ENCODE measurements at regions not wholly inside any gene's neighbourhood (a gene's known extent, or its start where the extent isn't known, plus 50 kb on each side); places are given as distances from the start of the nearest gene placed in this dataset.

DNA sequence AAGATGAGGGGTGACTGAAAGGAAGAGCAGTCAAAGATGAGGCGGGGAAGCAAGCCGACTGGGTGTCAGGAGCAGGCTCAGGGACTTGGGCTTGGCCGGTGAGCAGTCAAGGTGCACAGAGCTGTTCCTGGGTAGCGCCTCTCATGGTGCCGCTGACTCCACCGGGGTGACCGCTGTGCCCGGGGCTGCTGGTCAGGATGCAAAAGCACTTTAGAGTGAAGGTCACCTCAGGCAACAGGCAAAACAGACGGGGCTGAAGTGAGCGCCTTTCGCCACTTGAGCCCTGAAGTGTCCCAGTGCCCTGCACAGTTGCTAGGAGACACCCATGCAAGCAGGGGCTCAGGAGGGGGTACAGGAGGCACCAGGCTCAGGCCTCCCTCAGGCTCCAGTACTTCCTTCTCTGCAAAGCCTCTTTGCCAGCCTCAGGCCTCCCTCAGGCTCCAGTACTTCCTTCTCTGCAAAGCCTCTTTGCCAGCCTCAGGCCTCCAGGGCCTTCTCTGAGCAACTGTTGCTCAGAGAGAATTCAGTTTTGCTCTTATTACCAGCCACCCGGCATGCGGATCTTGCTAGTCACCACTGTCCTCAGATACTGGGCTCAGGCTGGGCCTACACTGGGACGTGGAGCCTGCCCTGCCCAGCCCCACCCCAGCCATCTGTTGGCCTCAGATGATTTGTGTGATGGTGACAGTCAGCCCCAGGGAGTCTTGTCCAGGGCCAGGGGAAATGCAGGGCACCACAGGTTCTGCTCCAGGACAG, 99.7 kb upstream of the IRF2BP2 start:
- no peak for DNase-seq (ENCODE audit: low spot score)
- TF ChIP-seq, protein P1, sequence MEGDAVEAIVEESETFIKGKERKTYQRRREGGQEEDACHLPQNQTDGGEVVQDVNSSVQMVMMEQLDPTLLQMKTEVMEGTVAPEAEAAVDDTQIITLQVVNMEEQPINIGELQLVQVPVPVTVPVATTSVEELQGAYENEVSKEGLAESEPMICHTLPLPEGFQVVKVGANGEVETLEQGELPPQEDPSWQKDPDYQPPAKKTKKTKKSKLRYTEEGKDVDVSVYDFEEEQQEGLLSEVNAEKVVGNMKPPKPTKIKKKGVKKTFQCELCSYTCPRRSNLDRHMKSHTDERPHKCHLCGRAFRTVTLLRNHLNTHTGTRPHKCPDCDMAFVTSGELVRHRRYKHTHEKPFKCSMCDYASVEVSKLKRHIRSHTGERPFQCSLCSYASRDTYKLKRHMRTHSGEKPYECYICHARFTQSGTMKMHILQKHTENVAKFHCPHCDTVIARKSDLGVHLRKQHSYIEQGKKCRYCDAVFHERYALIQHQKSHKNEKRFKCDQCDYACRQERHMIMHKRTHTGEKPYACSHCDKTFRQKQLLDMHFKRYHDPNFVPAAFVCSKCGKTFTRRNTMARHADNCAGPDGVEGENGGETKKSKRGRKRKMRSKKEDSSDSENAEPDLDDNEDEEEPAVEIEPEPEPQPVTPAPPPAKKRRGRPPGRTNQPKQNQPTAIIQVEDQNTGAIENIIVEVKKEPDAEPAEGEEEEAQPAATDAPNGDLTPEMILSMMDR (IDR thresholded peaks at IDR 0.05; ENCODE audit: extremely low read depth, missing control alignments) = no peak

- TF ChIP-seq, protein P1 (IDR thresholded peaks at IDR 0.05; ENCODE audit: extremely low read depth, missing control alignments) = no peak
- DNase-seq (ENCODE audit: low spot score) = no peak
Measured at GRCh38 chr1:234708700-234709395, 98.9 kb upstream of the IRF2BP2 start.

GRCh38 chr1:234707641-234708040, 97.7 kb upstream of the IRF2BP2 start:
- TF ChIP-seq, protein P1 (IDR thresholded peaks at IDR 0.05; ENCODE audit: extremely low read depth, missing control alignments) = no peak
- DNase-seq (ENCODE audit: low spot score) = no peak

DNA sequence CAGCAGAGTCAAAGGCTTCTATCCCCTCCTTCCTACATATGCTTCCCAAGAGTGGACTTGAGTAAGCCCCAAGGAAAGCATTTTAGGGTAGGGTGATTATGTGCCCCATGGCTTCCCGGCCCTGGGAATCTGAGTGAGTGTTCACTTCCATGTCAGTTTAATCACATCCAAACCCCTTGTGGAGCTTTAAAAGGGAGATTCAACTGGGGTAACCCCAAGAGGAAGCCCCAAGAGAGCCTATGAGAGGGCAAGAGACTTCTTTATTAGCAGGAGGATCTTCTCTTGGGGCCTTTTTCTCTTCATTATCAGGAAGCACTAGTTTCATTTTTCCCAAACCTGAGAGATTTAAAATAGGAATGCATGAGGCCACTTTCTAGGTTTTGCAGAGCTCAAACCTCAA, 97.0 kb upstream of the IRF2BP2 start:
- TF ChIP-seq, protein P1 (IDR thresholded peaks at IDR 0.05; ENCODE audit: extremely low read depth, missing control alignments) = no peak
- DNase-seq (ENCODE audit: low spot score) = no peak

GRCh38 chr1:234706199-234706598, 96.2 kb upstream of the IRF2BP2 start:
- TF ChIP-seq, protein P1 (IDR thresholded peaks at IDR 0.05; ENCODE audit: extremely low read depth, missing control alignments) = no peak
- no peak for DNase-seq (ENCODE audit: low spot score)

DNA sequence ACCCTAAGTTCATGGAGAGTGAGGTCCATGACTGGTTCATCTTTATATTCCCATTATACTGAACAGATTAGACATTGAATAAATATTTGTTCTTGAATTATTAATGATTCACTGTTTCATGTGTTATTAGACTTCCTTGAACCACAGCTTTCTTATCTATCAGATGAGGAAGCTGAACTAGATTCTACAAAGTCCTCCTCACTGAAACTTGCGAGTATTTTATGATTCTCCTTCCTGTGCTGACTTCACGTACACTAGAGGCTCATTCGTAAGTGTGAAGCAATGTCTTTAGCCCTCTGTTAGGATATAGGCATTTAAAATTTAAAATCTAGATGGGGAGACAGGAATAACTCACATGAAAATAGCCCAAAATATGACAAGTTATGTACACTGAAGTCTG, 95.6 kb upstream of the IRF2BP2 start:
- TF ChIP-seq, protein P1 (IDR thresholded peaks at IDR 0.05; ENCODE audit: extremely low read depth, missing control alignments) = no peak
- DNase-seq (ENCODE audit: low spot score) = no peak

DNA sequence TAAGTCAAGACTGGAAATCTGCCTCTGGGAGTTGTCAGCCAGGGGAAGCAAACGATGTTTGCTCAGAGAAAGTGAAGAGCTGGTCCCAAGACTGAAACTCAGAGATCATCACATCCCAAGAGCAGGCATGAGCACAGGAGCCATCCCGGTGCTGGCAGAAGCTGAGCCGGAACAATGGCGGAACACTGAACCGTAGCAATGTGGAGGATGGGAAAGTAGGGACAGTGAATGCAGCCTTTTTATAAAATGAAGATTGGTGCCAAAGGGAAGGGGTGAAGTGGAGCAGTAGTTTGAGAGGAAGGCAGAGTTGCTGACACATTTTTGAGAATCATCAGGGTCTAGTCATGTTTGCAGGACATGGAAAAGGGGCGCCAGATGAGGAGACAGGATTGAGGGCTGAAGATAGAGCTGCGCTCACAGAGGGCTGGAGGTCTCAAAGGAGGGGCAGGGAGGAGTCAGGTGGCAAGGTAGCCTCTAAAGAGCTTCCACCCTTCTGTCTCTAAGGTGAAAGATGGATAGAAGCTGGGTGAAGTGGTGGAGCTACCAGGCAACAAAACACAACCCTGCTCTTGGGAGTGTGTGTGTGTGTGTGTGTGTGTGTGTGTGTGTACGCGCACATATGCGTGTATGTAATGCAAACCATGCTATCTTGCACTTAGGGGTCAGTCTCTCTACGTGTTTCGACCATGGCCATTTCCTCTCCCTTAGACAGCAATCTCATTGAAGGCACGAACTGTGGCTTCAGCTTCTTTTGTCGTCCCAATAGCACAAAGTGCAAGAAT, 94.3 kb upstream of the IRF2BP2 start:
- TF ChIP-seq, protein P1 (IDR thresholded peaks at IDR 0.05; ENCODE audit: extremely low read depth, missing control alignments) = no peak
- no peak for DNase-seq (ENCODE audit: low spot score)
